DOHH2 (cell line): ENCODE measurements at regions not wholly inside any gene's neighbourhood (a gene's known extent, or its start where the extent isn't known, plus 50 kb on each side); places are given as distances from the start of the nearest gene placed in this dataset.

Source experiments
- H3F3A ChIP-seq: fragments of 200-600 bp; sonication (generic), shearing (Covaris generic); 2 replicates; pipeline ENCODE4 v1.6.0; 2016; ENCODE audit warnings: antibody characterized with exemption, mild to moderate bottlenecking; ENCODE audit not compliant: control insufficient read depth, insufficient read depth
- H3K27ac ChIP-seq: fragments of 200-600 bp; sonication (generic); 2 replicates; pipeline ENCODE4 v1.5.1; 2014; ENCODE audit warnings: low read depth, mild to moderate bottlenecking, low read length, moderate library complexity
- H3K27me3 ChIP-seq: fragments of 200-600 bp; sonication (generic); 2 replicates; pipeline ENCODE4 v1.6.1; 2014; ENCODE audit warnings: mild to moderate bottlenecking, low read length, mixed read lengths; ENCODE audit not compliant: control insufficient read depth
- H3K36me3 ChIP-seq: fragments of 200-600 bp; sonication (generic); 2 replicates; pipeline ENCODE4 v1.6.1; 2014; ENCODE audit warnings: mild to moderate bottlenecking, low read length, moderate library complexity, mixed read lengths; ENCODE audit not compliant: control insufficient read depth
- H3K4me1 ChIP-seq: fragments of 200-600 bp; sonication (generic); 2 replicates; pipeline ENCODE4 v1.6.1; 2014; ENCODE audit warnings: mild to moderate bottlenecking, low read length, mixed read lengths; ENCODE audit not compliant: control insufficient read depth
- H3K4me2 ChIP-seq: fragments of 200-600 bp; sonication (generic); 2 replicates; pipeline ENCODE4 v1.6.0; 2014; ENCODE audit warnings: mild to moderate bottlenecking, low read length, moderate library complexity
- H3K4me3 ChIP-seq: fragments of 200-600 bp; sonication (generic); 2 replicates; pipeline ENCODE4 v1.5.1; 2014; ENCODE audit warnings: mild to moderate bottlenecking, low read length, mixed read lengths
- H3K79me2 ChIP-seq: fragments of 200-600 bp; sonication (generic); 2 replicates; pipeline ENCODE4 v1.6.1; 2014; ENCODE audit warnings: mild to moderate bottlenecking, low read length, mixed read lengths; ENCODE audit not compliant: control insufficient read depth
- H3K9me2 ChIP-seq: fragments of 200-600 bp; sonication (generic); replicated peaks from 2 replicates; pipeline ENCODE4 v1.6.1; 2014; ENCODE audit warnings: mild to moderate bottlenecking, low read length, mixed read lengths; ENCODE audit not compliant: control insufficient read depth
- H3K9me3 ChIP-seq: fragments of 200-600 bp; sonication (generic); 2 replicates; pipeline ENCODE4 v1.6.1; 2014; ENCODE audit warnings: antibody characterized with exemption, low read length, mixed read lengths; ENCODE audit not compliant: control insufficient read depth, insufficient read depth
- H4K20me1 ChIP-seq: fragments of 200-600 bp; sonication (generic); 2 replicates; pipeline ENCODE4 v1.6.0; 2014; ENCODE audit warnings: low read depth, mild to moderate bottlenecking, antibody characterized with exemption, low read length, moderate library complexity; ENCODE audit not compliant: control insufficient read depth, insufficient read depth
- CTCF ChIP-seq: fragments of 200-600 bp; sonication (generic); IDR thresholded peaks from one replicate; pipeline ENCODE4 v1.5.1; 2014; ENCODE audit warnings: antibody characterized with exemption, mild to moderate bottlenecking, low read depth, low read length; ENCODE audit not compliant: poor library complexity, severe bottlenecking
- EZH2phosphoT487 ChIP-seq: fragments of 200-600 bp; sonication (generic); IDR thresholded peaks from 2 replicates; pipeline ENCODE4 v1.6.1; 2017; ENCODE audit warnings: borderline replicate concordance, mild to moderate bottlenecking, antibody characterized with exemption, low read length, moderate library complexity, mixed read lengths

GRCh38 chr9:115759426-115759825 is 394.2 kb upstream of the PAPPA start:
- Histone ChIP-seq H3K79me2 (no peaks in the 10 kb centered on the region), H4K20me1 (no peaks in the 10 kb centered on the region), H3K27ac (no peak overlapping the region), H3K9me2 (no peaks in the 10 kb centered on the region), H3K27me3 (no peaks in the 10 kb centered on the region), H3K9me3 (no peaks in the 10 kb centered on the region), H3F3A (no peaks in the 10 kb centered on the region), H3K36me3 (no peaks in the 10 kb centered on the region), H3K4me3 (no peak overlapping the region), H3K4me2 (no peak overlapping the region), H3K4me1 (no peaks in the 10 kb centered on the region)
- TF ChIP-seq EZH2phosphoT487 (no peak), CTCF (no peak)

GRCh38 chr9:115764645-115765044 is 388.9 kb upstream of the PAPPA start:
- no peaks in the 10 kb centered on the region for H3F3A ChIP-seq
- H3K4me3 ChIP-seq, result no peak overlapping the region
- TF ChIP-seq EZH2phosphoT487 (no peak), CTCF (no peak)
- H3K79me2 ChIP-seq, result no peaks in the 10 kb centered on the region
- no peak overlapping the region for H3K4me2 ChIP-seq
- no peaks in the 10 kb centered on the region for H3K9me3 ChIP-seq
- no peaks in the 10 kb centered on the region for H3K4me1 ChIP-seq
- no peaks in the 10 kb centered on the region for H3K9me2 ChIP-seq
- no peaks in the 10 kb centered on the region for H3K36me3 ChIP-seq
- H3K27me3 ChIP-seq, result no peaks in the 10 kb centered on the region
- H4K20me1 ChIP-seq, result no peaks in the 10 kb centered on the region
- H3K27ac ChIP-seq, result no peak overlapping the region

GRCh38 chr9:115765060-115765459 is 388.5 kb upstream of the PAPPA start:
- no peak for TF ChIP-seq CTCF
- TF ChIP-seq EZH2phosphoT487, result no peak
- no peaks in the 10 kb centered on the region for H3K79me2 ChIP-seq
- no peaks in the 10 kb centered on the region for H3K27me3 ChIP-seq
- no peaks in the 10 kb centered on the region for H3K4me1 ChIP-seq
- H3K9me2 ChIP-seq, result no peaks in the 10 kb centered on the region
- H3K9me3 ChIP-seq, result no peaks in the 10 kb centered on the region
- H3K27ac ChIP-seq, result no peak overlapping the region
- H3K36me3 ChIP-seq, result no peaks in the 10 kb centered on the region
- no peaks in the 10 kb centered on the region for H4K20me1 ChIP-seq
- no peak overlapping the region for H3K4me3 ChIP-seq
- no peaks in the 10 kb centered on the region for H3F3A ChIP-seq
- no peak overlapping the region for H3K4me2 ChIP-seq
